Neural cell (in vitro differentiated cells): ENCODE measurements at regions not wholly inside any gene's neighbourhood (a gene's known extent, or its start where the extent isn't known, plus 50 kb on each side); places are given as distances from the start of the nearest gene placed in this dataset.

ENCODE experiments used
- CTCF ChIP-seq: fragments of 450-650 bp; IDR thresholded peaks from 2 replicates; pipeline ENCODE4 v1.5.1; 2014; ENCODE audit warnings: antibody characterized with exemption, mild to moderate bottlenecking, moderate library complexity; ENCODE audit not compliant: poor library complexity, severe bottlenecking
- POLR2AphosphoS5 ChIP-seq: IDR thresholded peaks from 2 replicates; pipeline ENCODE4 v1.6.1; 2012

GRCh38 chr2:57597940-57598339, 448.7 kb upstream of the VRK2 start:
- no peak for TF ChIP-seq POLR2AphosphoS5
- TF ChIP-seq CTCF: peak; percentile 42
